ENCODE measurements at regions not wholly inside any gene's neighbourhood (a gene's known extent, or its start where the extent isn't known, plus 50 kb on each side); places are given as distances from the start of the nearest gene placed in this dataset.
"Not testable (repeated sequence)": the region's sequence is repeated elsewhere in the genome, so short reads cannot be mapped to it uniquely, and the experiment has no call there.

- in situ Hi-C loops (cut with MboI; ENCODE audit: low sequenced_read_pairs) = no loop called here
Measured at GRCh38 chr10:64174666-64175255, 653.6 kb downstream of the REEP3 start.

GRCh38 chr10:64175271-64175962 is 654.2 kb downstream of the REEP3 start:
- in situ Hi-C loops (cut with MboI; ENCODE audit: low sequenced_read_pairs) = no loop called here

- in situ Hi-C loops (cut with MboI; ENCODE audit: low sequenced_read_pairs) = no loop called here
Measured at GRCh38 chr10:64182671-64183070, 661.5 kb downstream of the REEP3 start.

- in situ Hi-C loops (cut with MboI; ENCODE audit: low sequenced_read_pairs) = no loop called here
Measured at GRCh38 chr10:64191286-64191685, 670.1 kb downstream of the REEP3 start.

- in situ Hi-C loops (cut with MboI; ENCODE audit: low sequenced_read_pairs) = no loop called here
Measured at GRCh38 chr10:64196638-64197315, 675.6 kb downstream of the REEP3 start.

GRCh38 chr10:64201936-64202335 is 680.7 kb downstream of the REEP3 start:
- in situ Hi-C loops (cut with MboI; ENCODE audit: low sequenced_read_pairs) = no loop called here

- in situ Hi-C loops (cut with MboI; ENCODE audit: low sequenced_read_pairs) = not testable (repeated sequence)
Measured at GRCh38 chr10:64204504-64204903, 683.3 kb downstream of the REEP3 start.

- in situ Hi-C loops (cut with MboI; ENCODE audit: low sequenced_read_pairs) = no loop called here
Measured at GRCh38 chr10:64206409-64206808, 685.2 kb downstream of the REEP3 start.

- in situ Hi-C loops (cut with MboI; ENCODE audit: low sequenced_read_pairs) = no loop called here
Measured at GRCh38 chr10:64209561-64209960, 688.4 kb downstream of the REEP3 start.

- in situ Hi-C loops (cut with MboI; ENCODE audit: low sequenced_read_pairs) = no loop called here
Measured at GRCh38 chr10:64210211-64210610, 689.0 kb downstream of the REEP3 start.

GRCh38 chr10:64211466-64211865 is 690.3 kb downstream of the REEP3 start:
- in situ Hi-C loops (cut with MboI; ENCODE audit: low sequenced_read_pairs) = no loop called here

- in situ Hi-C loops (cut with MboI; ENCODE audit: low sequenced_read_pairs) = no loop called here
Measured at GRCh38 chr10:64215088-64215487, 693.9 kb downstream of the REEP3 start.

GRCh38 chr10:64219271-64220025 is 698.2 kb downstream of the REEP3 start:
- in situ Hi-C loops (cut with MboI; ENCODE audit: low sequenced_read_pairs) = no loop called here

GRCh38 chr10:64234489-64234888 is 713.3 kb downstream of the REEP3 start:
- in situ Hi-C loops (cut with MboI; ENCODE audit: low sequenced_read_pairs) = no loop called here

GRCh38 chr10:64257704-64258103 is 736.5 kb downstream of the REEP3 start:
- in situ Hi-C loops (cut with MboI; ENCODE audit: low sequenced_read_pairs) = no loop called here

GRCh38 chr10:64261092-64261491 is 739.9 kb downstream of the REEP3 start:
- in situ Hi-C loops (cut with MboI; ENCODE audit: low sequenced_read_pairs) = no loop called here

GRCh38 chr10:64261676-64262075 is 740.5 kb downstream of the REEP3 start:
- in situ Hi-C loops (cut with MboI; ENCODE audit: low sequenced_read_pairs) = no loop called here

- in situ Hi-C loops (cut with MboI; ENCODE audit: low sequenced_read_pairs) = no loop called here
Measured at GRCh38 chr10:64265961-64266360, 744.8 kb downstream of the REEP3 start.

- in situ Hi-C loops (cut with MboI; ENCODE audit: low sequenced_read_pairs) = no loop called here
Measured at GRCh38 chr10:64271508-64271907, 750.3 kb downstream of the REEP3 start.

GRCh38 chr10:64271983-64272382 is 750.8 kb downstream of the REEP3 start:
- in situ Hi-C loops (cut with MboI; ENCODE audit: low sequenced_read_pairs) = no loop called here

- in situ Hi-C loops (cut with MboI; ENCODE audit: low sequenced_read_pairs) = no loop called here
Measured at GRCh38 chr10:64275001-64275400, 753.8 kb downstream of the REEP3 start.

All from HL-60/S4 treated with phorbol 12-myristate 13-acetate at 8.2 ng/mL for 4 days and 3 days (cell line).